Heart left ventricle (tissue), 13 donors: ENCODE measurements at regions not wholly inside any gene's neighbourhood (a gene's known extent, or its start where the extent isn't known, plus 50 kb on each side); places are given as distances from the start of the nearest gene placed in this dataset.

Experiments used
- POLR2A ChIP-seq, 2 donors: fragments of 450-650 bp; IDR thresholded peaks; one replicate each; pipeline ENCODE4 v1.6.1; 2017; ENCODE audit warnings: antibody characterized with exemption in 2 of 2, mild to moderate bottlenecking in 2 of 2, moderate library complexity in 2 of 2
- TF ChIP-seq, protein P1 (sequence below), 12 donors: fragments of 200-600 bp; sonication (generic) in 4 of 12; IDR thresholded peaks; one replicate each; pipeline versions ENCODE4 v1.5.0 to v1.8.0; 2018 to 2022; ENCODE audit warnings: antibody characterized with exemption in 12 of 12, mild to moderate bottlenecking in 5 of 12
- donor health status: ischemic (EF 13 %, LVEDD 7.1; RV severe dilation, severe dysfunction).
- donor health status: DM: no; HTN: yes; CAD: no.
- donor health status: DM: no; HTN: no; CAD: no.
- donor health status: ischemic (EF 25% LVEDD 6.9; RV normal size, moderate dysfunction).
- donor health status: ischemic (EF 25% LVEDD 5.7; RV mildly dilated, moderate dysfunction).
- donor health status: ischemic (EF 35%, LVEDD 5.7; RV mildly dilated, moderate dysfunction).
- donor health status: nonischemic (EF 11% LVEDD 7.7; RV severe dilation, severe dysfunction).
- donor health status: DM: yes; HTN: yes; CAD: no.
- donor health status: PGD.
- donor health status: ischemic (EF 29% LVEDD 5.4; RV normal size, mild dysfunction).
- donor health status: nonischemic (EF 23%, LVEDD 6.1; RV moderate dilation, normal function).

DNA sequence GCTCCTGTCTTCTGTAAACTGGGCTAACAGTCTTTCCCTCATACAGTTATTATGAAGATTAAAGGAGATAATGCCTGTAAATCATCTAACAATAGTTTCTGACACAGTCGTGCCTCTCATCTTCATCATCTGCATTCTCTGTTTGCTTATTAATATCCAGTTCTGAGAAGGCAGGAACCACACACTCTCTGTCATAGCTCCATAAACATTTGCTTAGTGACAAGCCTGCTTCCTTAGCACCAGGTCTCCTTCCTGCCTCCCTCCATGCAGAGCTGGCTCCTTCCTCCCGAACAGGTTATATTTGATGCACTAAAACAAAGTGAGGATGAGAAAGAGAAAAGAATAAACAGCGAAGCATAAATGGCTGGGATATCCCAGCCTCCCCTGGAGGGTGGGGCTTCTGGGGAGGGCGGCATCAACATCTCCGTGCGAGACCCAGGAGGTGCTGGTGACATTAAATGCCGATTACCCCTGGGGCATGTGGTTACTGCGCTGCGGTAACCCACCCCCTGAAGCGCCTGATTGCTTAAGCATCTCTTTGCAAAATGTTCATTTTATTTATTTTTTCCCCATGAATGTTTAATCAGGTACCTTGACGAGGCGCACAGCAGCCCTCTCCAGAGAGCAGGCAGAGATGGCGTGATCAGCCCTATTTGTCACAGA is 404.9 kb downstream of the NXPE2 start:
- TF ChIP-seq, protein P1, sequence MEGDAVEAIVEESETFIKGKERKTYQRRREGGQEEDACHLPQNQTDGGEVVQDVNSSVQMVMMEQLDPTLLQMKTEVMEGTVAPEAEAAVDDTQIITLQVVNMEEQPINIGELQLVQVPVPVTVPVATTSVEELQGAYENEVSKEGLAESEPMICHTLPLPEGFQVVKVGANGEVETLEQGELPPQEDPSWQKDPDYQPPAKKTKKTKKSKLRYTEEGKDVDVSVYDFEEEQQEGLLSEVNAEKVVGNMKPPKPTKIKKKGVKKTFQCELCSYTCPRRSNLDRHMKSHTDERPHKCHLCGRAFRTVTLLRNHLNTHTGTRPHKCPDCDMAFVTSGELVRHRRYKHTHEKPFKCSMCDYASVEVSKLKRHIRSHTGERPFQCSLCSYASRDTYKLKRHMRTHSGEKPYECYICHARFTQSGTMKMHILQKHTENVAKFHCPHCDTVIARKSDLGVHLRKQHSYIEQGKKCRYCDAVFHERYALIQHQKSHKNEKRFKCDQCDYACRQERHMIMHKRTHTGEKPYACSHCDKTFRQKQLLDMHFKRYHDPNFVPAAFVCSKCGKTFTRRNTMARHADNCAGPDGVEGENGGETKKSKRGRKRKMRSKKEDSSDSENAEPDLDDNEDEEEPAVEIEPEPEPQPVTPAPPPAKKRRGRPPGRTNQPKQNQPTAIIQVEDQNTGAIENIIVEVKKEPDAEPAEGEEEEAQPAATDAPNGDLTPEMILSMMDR (IDR thresholded peaks at IDR 0.05) = no peak
- no peak for TF ChIP-seq POLR2A (IDR thresholded peaks at IDR 0.05)
